ENCODE measurements at regions not wholly inside any gene's neighbourhood (a gene's known extent, or its start where the extent isn't known, plus 50 kb on each side); places are given as distances from the start of the nearest gene placed in this dataset.

GRCh38 chr15:36265422-36265821 lies 314.0 kb upstream of the CDIN1 start:
- intact Hi-C loops (cut with DNase I), result no loop called here
- ATAC-seq, result no peak
- TF ChIP-seq CTCF (IDR thresholded peaks at IDR 0.05), result no peak

GRCh38 chr15:36271048-36271447 lies 308.4 kb upstream of the CDIN1 start:
- intact Hi-C loops (cut with DNase I), result no loop called here
- no peak overlapping the region for H3K27ac ChIP-seq
- no peaks in the 10 kb centered on the region for H3K9me3 ChIP-seq
- no peak overlapping the region for H3K4me3 ChIP-seq
- H3K27me3 ChIP-seq, result no peaks in the 10 kb centered on the region
- TF ChIP-seq CTCF (IDR thresholded peaks at IDR 0.05), result no peak
- no peaks in the 10 kb centered on the region for H3K4me1 ChIP-seq
- DNase-seq (no peak), ATAC-seq (no peak)
- H3K36me3 ChIP-seq, result no peaks in the 10 kb centered on the region

More at GRCh38 chr15:36265422-36265821, 314.0 kb upstream of the CDIN1 start:
- H3K9me3 ChIP-seq, result no peaks in the 10 kb centered on the region
- no peaks in the 10 kb centered on the region for H3K27me3 ChIP-seq
- no peak overlapping the region for H3K4me3 ChIP-seq
- H3K27ac ChIP-seq, result no peak overlapping the region
- H3K36me3 ChIP-seq, result no peaks in the 10 kb centered on the region
- no peak for DNase-seq
- H3K4me1 ChIP-seq, result no peaks in the 10 kb centered on the region

GRCh38 chr15:36275656-36276055 lies 303.8 kb upstream of the CDIN1 start:
- H3K4me1 ChIP-seq, result no peaks in the 10 kb centered on the region
- H3K9me3 ChIP-seq, result peaks cover 0 to 34% of the 10 kb centered on the region in 2 donors
- no peak overlapping the region for H3K4me3 ChIP-seq
- ATAC-seq (no peak), DNase-seq (no peak)
- H3K36me3 ChIP-seq, result no peaks in the 10 kb centered on the region
- no peaks in the 10 kb centered on the region for H3K27me3 ChIP-seq
- intact Hi-C loops (cut with DNase I), result no loop called here
- no peak for TF ChIP-seq CTCF (IDR thresholded peaks at IDR 0.05)
- no peak overlapping the region for H3K27ac ChIP-seq

DNA sequence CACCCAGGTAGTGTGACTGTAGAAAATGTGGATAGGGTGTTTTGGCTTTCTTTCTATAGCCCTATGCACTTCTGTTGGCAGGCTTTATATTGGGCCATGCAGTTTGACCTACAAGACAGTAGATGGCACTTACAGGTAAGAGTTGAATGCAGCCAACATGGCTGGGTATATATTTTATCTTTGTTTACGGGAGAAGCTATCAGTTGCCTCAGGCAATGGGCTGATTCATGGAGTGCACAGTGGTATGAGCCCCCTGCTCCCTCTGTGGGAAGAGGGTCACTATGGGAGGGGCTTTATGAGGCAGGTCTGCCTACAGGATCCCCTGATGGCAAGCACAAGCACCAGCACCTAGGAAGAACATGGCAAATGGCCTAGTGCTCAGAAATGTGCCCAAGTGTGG lies 301.2 kb upstream of the CDIN1 start:
- Histone ChIP-seq H3K36me3 (no peaks in the 10 kb centered on the region), H3K27ac (no peak overlapping the region), H3K9me3 (peaks cover 0 to 40% of the 10 kb centered on the region in 2 donors), H3K27me3 (no peaks in the 10 kb centered on the region), H3K4me3 (no peak overlapping the region), H3K4me1 (no peaks in the 10 kb centered on the region)
- no peak for ATAC-seq
- no peak for TF ChIP-seq CTCF (IDR thresholded peaks at IDR 0.05)
- no peak for DNase-seq
- intact Hi-C loops (cut with DNase I), result no loop called here

GRCh38 chr15:36282821-36283220 lies 296.6 kb upstream of the CDIN1 start:
- TF ChIP-seq CTCF (IDR thresholded peaks at IDR 0.05), result no peak
- no peaks in the 10 kb centered on the region for H3K27me3 ChIP-seq
- H3K36me3 ChIP-seq, result no peaks in the 10 kb centered on the region
- no peak overlapping the region for H3K27ac ChIP-seq
- DNase-seq (no peak), ATAC-seq (no peak)
- intact Hi-C loops (cut with DNase I), result no loop called here
- no peaks in the 10 kb centered on the region for H3K4me1 ChIP-seq
- H3K4me3 ChIP-seq, result no peak overlapping the region
- peaks cover 0 to 42% of the 10 kb centered on the region in 2 donors for H3K9me3 ChIP-seq
